ENCODE measurements at regions not wholly inside any gene's neighbourhood (a gene's known extent, or its start where the extent isn't known, plus 50 kb on each side); places are given as distances from the start of the nearest gene placed in this dataset.

- Histone ChIP-seq H3K36me3 (ENCODE audit: control insufficient read depth in 4 of 4, insufficient read depth in 4 of 4, low read length in 4 of 4) (no peaks in the 10 kb centered on the region), H3K9me3 (ENCODE audit: control insufficient read depth in 4 of 4, insufficient read depth in 3 of 4, low read length in 3 of 4) (no peaks in the 10 kb centered on the region), H3K9ac (ENCODE audit: insufficient read depth in 1 of 2, low read length in 2 of 2) (peak overlapping the region in 1 of 2 donors; percentile 63), H3K4me3 (no peak overlapping the region), H3K4me1 (ENCODE audit: control insufficient read depth in 5 of 5, insufficient read depth in 5 of 5, low read length in 5 of 5) (peaks cover 0 to 8% (median 0%) of the 10 kb centered on the region in 5 donors), H3K27me3 (ENCODE audit: control insufficient read depth in 3 of 3, insufficient read depth in 3 of 3, low read length in 2 of 3) (peaks cover 0 to 5% (median 0%) of the 10 kb centered on the region in 3 donors), H3K27ac (ENCODE audit: low read depth in 1 of 2, low read length in 1 of 2) (peak overlapping the region in 1 of 2 donors; percentile 54)
- ATAC-seq (ENCODE audit: insufficient read depth, low FRiP score) (peak; percentile 87), DNase-seq (peak; percentile 62 to 80 (median 75))
- 20 to 40% methylated on average over 17 of the region's 17 CpGs for WGBS, 2 donors
- TF ChIP-seq CTCF (IDR thresholded peaks at IDR 0.05; ENCODE audit: control extremely low read depth, extremely low read depth) = no peak
Observed at GRCh38 chr9:90433398-90433941, 209.2 kb downstream of the DIRAS2 start.

DNA sequence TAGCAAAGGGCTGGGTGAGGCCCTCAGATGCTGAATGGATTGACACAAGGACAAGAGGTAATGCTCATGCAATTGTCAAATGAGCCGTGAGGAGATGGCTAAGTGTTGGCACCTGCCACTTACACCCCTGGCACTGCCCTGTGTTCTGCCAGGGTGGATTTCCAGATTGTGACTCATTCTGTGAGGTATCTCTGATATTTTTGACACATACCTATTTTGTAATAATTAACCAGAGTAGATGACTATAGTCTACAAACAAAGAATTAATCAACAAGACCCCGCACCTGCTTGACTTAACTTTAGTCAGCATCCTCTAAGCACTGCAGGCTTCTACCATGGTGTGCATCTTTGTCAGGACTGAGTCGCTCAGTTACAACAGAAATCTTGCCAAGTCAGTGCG is 200.8 kb downstream of the DIRAS2 start:
- peaks cover 0 to 4% (median under 1%) of the 10 kb centered on the region in 4 donors for H3K9me3 ChIP-seq (ENCODE audit: control insufficient read depth in 4 of 4, insufficient read depth in 3 of 4, low read length in 3 of 4)
- no peaks in the 10 kb centered on the region for H3K36me3 ChIP-seq (ENCODE audit: control insufficient read depth in 4 of 4, insufficient read depth in 4 of 4, low read length in 4 of 4)
- TF ChIP-seq CTCF (IDR thresholded peaks at IDR 0.05; ENCODE audit: control extremely low read depth, extremely low read depth) = no peak
- WGBS, 2 donors = 50 to 88% methylated on average over 4 of the region's 4 CpGs
- no peak overlapping the region for H3K4me3 ChIP-seq
- no peak overlapping the region for H3K27ac ChIP-seq (ENCODE audit: low read depth in 1 of 2, low read length in 1 of 2)
- DNase-seq (no peak), ATAC-seq (ENCODE audit: insufficient read depth, low FRiP score) (no peak)
- no peak overlapping the region for H3K9ac ChIP-seq (ENCODE audit: insufficient read depth in 1 of 2, low read length in 2 of 2)
- H3K27me3 ChIP-seq (ENCODE audit: control insufficient read depth in 3 of 3, insufficient read depth in 3 of 3, low read length in 2 of 3) = no peaks in the 10 kb centered on the region
- peaks cover 0 to 1% (median 0%) of the 10 kb centered on the region in 5 donors for H3K4me1 ChIP-seq (ENCODE audit: control insufficient read depth in 5 of 5, insufficient read depth in 5 of 5, low read length in 5 of 5)

- Histone ChIP-seq H3K4me1 (ENCODE audit: control insufficient read depth in 5 of 5, insufficient read depth in 5 of 5, low read length in 5 of 5) (peaks cover 0 to 1% (median 0%) of the 10 kb centered on the region in 5 donors), H3K9me3 (ENCODE audit: control insufficient read depth in 4 of 4, insufficient read depth in 3 of 4, low read length in 3 of 4) (peaks cover 0 to 4% (median under 1%) of the 10 kb centered on the region in 4 donors), H3K4me3 (no peak overlapping the region), H3K27ac (ENCODE audit: low read depth in 1 of 2, low read length in 1 of 2) (no peak overlapping the region), H3K9ac (ENCODE audit: insufficient read depth in 1 of 2, low read length in 2 of 2) (no peak overlapping the region), H3K27me3 (ENCODE audit: control insufficient read depth in 3 of 3, insufficient read depth in 3 of 3, low read length in 2 of 3) (no peaks in the 10 kb centered on the region), H3K36me3 (ENCODE audit: control insufficient read depth in 4 of 4, insufficient read depth in 4 of 4, low read length in 4 of 4) (no peaks in the 10 kb centered on the region)
- WGBS, 2 donors = 64% methylated on average over 5 of the region's 5 CpGs
- no peak for ATAC-seq (ENCODE audit: insufficient read depth, low FRiP score)
- no peak for TF ChIP-seq CTCF (IDR thresholded peaks at IDR 0.05; ENCODE audit: control extremely low read depth, extremely low read depth)
- DNase-seq = no peak
Observed at GRCh38 chr9:90442723-90443122, 199.9 kb downstream of the DIRAS2 start.
